B cell (primary cell): ENCODE measurements at regions not wholly inside any gene's neighbourhood (a gene's known extent, or its start where the extent isn't known, plus 50 kb on each side); places are given as distances from the start of the nearest gene placed in this dataset.

Source experiments
- CTCF ChIP-seq: fragments of 200-600 bp; IDR thresholded peaks from one replicate; pipeline ENCODE4 v1.8.0; 2022; ENCODE audit warnings: antibody characterized with exemption, mild to moderate bottlenecking
- EZH2 ChIP-seq: IDR thresholded peaks from 2 replicates; pipeline ENCODE4 v1.6.1; 2012; ENCODE audit warnings: borderline replicate concordance, low read depth, mild to moderate bottlenecking, moderate library complexity, low read length; ENCODE audit not compliant: insufficient read depth, poor library complexity, severe bottlenecking

- no peak for TF ChIP-seq CTCF
- no peak for TF ChIP-seq EZH2
These were observed 177.7 kb upstream of the PPARGC1A start for GRCh38 chr4:24067367-24068193.
